GM23338 (cell line): ENCODE measurements at regions not wholly inside any gene's neighbourhood (a gene's known extent, or its start where the extent isn't known, plus 50 kb on each side); places are given as distances from the start of the nearest gene placed in this dataset.
A peak's percentile ranks its signal among the peaks of the same experiment; 100 is the strongest.

Experiments
- ATAC-seq: fragments of 200-7000 bp; cut with Tn5 transposase; 3 replicates; pipeline ENCODE4 v1.9.1; 2020
- DNase-seq: peaks from one replicate; pipeline ENCODE4 v3.0.0-alpha.2; 2015; ENCODE audit warnings: low spot score
- H2AFZ ChIP-seq: fragments of 200-600 bp; sonication (generic); 2 replicates; pipeline ENCODE4 v1.8.0; 2016; ENCODE audit warnings: antibody characterized with exemption, mild to moderate bottlenecking, moderate library complexity
- H3F3A ChIP-seq: fragments of 200-600 bp; sonication (generic); replicated peaks from 2 replicates; pipeline ENCODE4 v1.8.0; 2017; ENCODE audit warnings: antibody characterized with exemption, mixed run types, low read depth
- H3K27ac ChIP-seq: fragments of 200-600 bp; sonication (generic); 2 replicates; pipeline ENCODE4 v1.6.1; 2016; ENCODE audit warnings: low read depth
- H3K27me3 ChIP-seq: fragments of 200-600 bp; sonication (generic); 2 replicates; pipeline ENCODE4 v1.8.0; 2016; ENCODE audit warnings: mild to moderate bottlenecking, mixed run types, moderate library complexity; ENCODE audit not compliant: insufficient read depth
- H3K36me3 ChIP-seq: fragments of 200-600 bp; sonication (generic); 2 replicates; pipeline ENCODE4 v1.8.0; 2016; ENCODE audit warnings: mild to moderate bottlenecking; ENCODE audit not compliant: insufficient read depth
- H3K4me1 ChIP-seq: fragments of 200-600 bp; sonication (generic); 2 replicates; pipeline ENCODE4 v1.8.0; 2016; ENCODE audit warnings: mild to moderate bottlenecking, moderate library complexity; ENCODE audit not compliant: insufficient read depth
- H3K4me2 ChIP-seq: fragments of 200-600 bp; sonication (generic); 2 replicates; pipeline ENCODE4 v1.7.1; 2017; ENCODE audit warnings: mixed run types
- H3K4me3 ChIP-seq: fragments of 200-600 bp; sonication (generic); 2 replicates; pipeline ENCODE4 v1.6.1; 2016; ENCODE audit warnings: mixed run types
- H3K79me2 ChIP-seq: fragments of 200-600 bp; sonication (generic); replicated peaks from 2 replicates; pipeline ENCODE4 v1.8.0; 2017; ENCODE audit warnings: mild to moderate bottlenecking; ENCODE audit not compliant: insufficient read depth
- H3K9me2 ChIP-seq: fragments of 200-600 bp; sonication (generic); 2 replicates; pipeline ENCODE4 v1.8.0; 2017; ENCODE audit not compliant: insufficient read depth
- H4K20me1 ChIP-seq: fragments of 200-600 bp; sonication (generic); replicated peaks from 2 replicates; pipeline ENCODE4 v1.8.0; 2017; ENCODE audit warnings: mild to moderate bottlenecking; ENCODE audit not compliant: insufficient read depth
- H3K27ac Mint-ChIP-seq: 2 replicates; pipeline ENCODE4 v1.8.0; 2020; ENCODE audit warnings: inconsistent platforms, mild to moderate bottlenecking, moderate library complexity, mixed read lengths
- H3K27me3 Mint-ChIP-seq: 3 replicates; pipeline ENCODE4 v1.8.0; 2022; ENCODE audit warnings: low read depth, mild to moderate bottlenecking, moderate library complexity, mixed read lengths, inconsistent platforms; ENCODE audit not compliant: insufficient read depth, poor library complexity
- H3K36me3 Mint-ChIP-seq: 3 replicates; pipeline ENCODE4 v1.8.0; 2021; ENCODE audit warnings: low read depth, mild to moderate bottlenecking, inconsistent platforms, moderate library complexity, mixed read lengths
- H3K4me1 Mint-ChIP-seq: 3 replicates; pipeline ENCODE4 v1.8.0; 2020; ENCODE audit warnings: mild to moderate bottlenecking, inconsistent platforms, mixed read lengths
- H3K4me3 Mint-ChIP-seq: 3 replicates; pipeline ENCODE4 v1.8.0; 2021; ENCODE audit warnings: moderate library complexity, mild to moderate bottlenecking, inconsistent platforms, mixed read lengths
- H3K9me3 Mint-ChIP-seq: 3 replicates; pipeline ENCODE4 v1.8.0; 2020; ENCODE audit warnings: moderate library complexity, mild to moderate bottlenecking, inconsistent platforms, mixed read lengths
- NANOG ChIP-seq: IDR thresholded peaks from 2 replicates; pipeline ENCODE4 v1.6.1; 2016; ENCODE audit warnings: antibody characterized with exemption, borderline replicate concordance
- ZNF462 ChIP-seq: fragments of 250-450 bp; sonication (Bioruptor Pico); IDR thresholded peaks from 2 replicates; pipeline ENCODE4 v1.5.0; 2020; ENCODE audit warnings: mild to moderate bottlenecking, moderate library complexity
- TF ChIP-seq, protein P1 (sequence below): IDR thresholded peaks from 2 replicates; pipeline ENCODE4 v1.6.1; 2016; ENCODE audit warnings: antibody characterized with exemption

- Histone ChIP-seq H3K9me2 (no peaks in the 10 kb centered on the region), H3K4me2 (no peak overlapping the region), H3K4me1 (no peaks in the 10 kb centered on the region), H3K4me3 (no peak overlapping the region), H3K79me2 (no peaks in the 10 kb centered on the region), H4K20me1 (no peaks in the 10 kb centered on the region), H3K36me3 (no peaks in the 10 kb centered on the region), H3K27ac (no peak overlapping the region), H3K27me3 (no peaks in the 10 kb centered on the region), H2AFZ (no peak overlapping the region), H3F3A (no peaks in the 10 kb centered on the region)
- no peak for ATAC-seq
- H3K27ac Mint-ChIP-seq, result no peak overlapping the region
- TF ChIP-seq, protein P1, sequence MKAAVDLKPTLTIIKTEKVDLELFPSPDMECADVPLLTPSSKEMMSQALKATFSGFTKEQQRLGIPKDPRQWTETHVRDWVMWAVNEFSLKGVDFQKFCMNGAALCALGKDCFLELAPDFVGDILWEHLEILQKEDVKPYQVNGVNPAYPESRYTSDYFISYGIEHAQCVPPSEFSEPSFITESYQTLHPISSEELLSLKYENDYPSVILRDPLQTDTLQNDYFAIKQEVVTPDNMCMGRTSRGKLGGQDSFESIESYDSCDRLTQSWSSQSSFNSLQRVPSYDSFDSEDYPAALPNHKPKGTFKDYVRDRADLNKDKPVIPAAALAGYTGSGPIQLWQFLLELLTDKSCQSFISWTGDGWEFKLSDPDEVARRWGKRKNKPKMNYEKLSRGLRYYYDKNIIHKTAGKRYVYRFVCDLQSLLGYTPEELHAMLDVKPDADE, result no peak
- TF ChIP-seq ZNF462 (CRISPR knock-in tag), result no peak
- H3K9me3 Mint-ChIP-seq, result peaks cover 87% of the 10 kb centered on the region
- DNase-seq, result peak; percentile 6
- peaks cover 4% of the 10 kb centered on the region for H3K27me3 Mint-ChIP-seq
- no peak overlapping the region for H3K4me3 Mint-ChIP-seq
- no peaks in the 10 kb centered on the region for H3K4me1 Mint-ChIP-seq
- H3K36me3 Mint-ChIP-seq, result peaks cover 9% of the 10 kb centered on the region; the same call in 1 of the 3 replicates
Measured at GRCh38 chr11:42727879-42728278, 583.9 kb upstream of the API5 start.

- no peaks in the 10 kb centered on the region for H3K36me3 ChIP-seq
- ATAC-seq (no peak), DNase-seq (no peak)
- no peaks in the 10 kb centered on the region for H3K27me3 ChIP-seq
- no peak overlapping the region for H3K4me3 ChIP-seq
- Mint-ChIP-seq H3K4me1 (no peaks in the 10 kb centered on the region), H3K27ac (no peak overlapping the region), H3K36me3 (peaks cover 11% of the 10 kb centered on the region), H3K27me3 (no peaks in the 10 kb centered on the region), H3K9me3 (peaks cover 94% of the 10 kb centered on the region), H3K4me3 (no peak overlapping the region)
- H3K9me2 ChIP-seq, result no peaks in the 10 kb centered on the region; the same call in 1 of the 2 replicates
- no peaks in the 10 kb centered on the region for H4K20me1 ChIP-seq
- H3F3A ChIP-seq, result no peaks in the 10 kb centered on the region
- TF ChIP-seq NANOG, result no peak
- TF ChIP-seq, protein P1, result no peak
- H3K27ac ChIP-seq, result no peak overlapping the region
- no peak overlapping the region for H3K4me2 ChIP-seq
- H3K79me2 ChIP-seq, result no peaks in the 10 kb centered on the region
- no peaks in the 10 kb centered on the region for H3K4me1 ChIP-seq
- H2AFZ ChIP-seq, result no peak overlapping the region
Measured at GRCh38 chr11:42762348-42762747, 549.4 kb upstream of the API5 start.
